Hepatocyte (in vitro differentiated cells): ENCODE measurements at regions not wholly inside any gene's neighbourhood (a gene's known extent, or its start where the extent isn't known, plus 50 kb on each side); places are given as distances from the start of the nearest gene placed in this dataset.

Source experiments
- DNase-seq: peaks from one replicate; pipeline ENCODE4 v3.0.0-alpha.2; 2016; ENCODE audit warnings: low spot score
- H2AFZ ChIP-seq: fragments of 200-600 bp; sonication (generic); 2 replicates; pipeline ENCODE4 v1.6.0; 2016; ENCODE audit warnings: antibody characterized with exemption, mild to moderate bottlenecking
- H3K27ac ChIP-seq: fragments of 200-600 bp; sonication (generic); 2 replicates; pipeline ENCODE4 v1.5.1; 2016; ENCODE audit warnings: mild to moderate bottlenecking
- H3K27me3 ChIP-seq: fragments of 200-600 bp; sonication (generic); 2 replicates; pipeline ENCODE4 v1.6.1; 2016
- H3K36me3 ChIP-seq: fragments of 200-600 bp; sonication (generic); replicated peaks from 2 replicates; pipeline ENCODE4 v1.5.1; 2016; ENCODE audit warnings: low read depth; ENCODE audit not compliant: insufficient read depth
- H3K4me1 ChIP-seq: fragments of 200-600 bp; sonication (generic); 2 replicates; pipeline ENCODE4 v1.5.1; 2016; ENCODE audit warnings: mild to moderate bottlenecking, moderate library complexity; ENCODE audit not compliant: insufficient read depth
- H3K4me2 ChIP-seq: fragments of 200-600 bp; sonication (generic); 2 replicates; pipeline ENCODE4 v1.6.0; 2016
- H3K4me3 ChIP-seq: fragments of 200-600 bp; sonication (generic); 2 replicates; pipeline ENCODE4 v1.5.1; 2016; ENCODE audit warnings: mild to moderate bottlenecking
- H3K79me2 ChIP-seq: fragments of 200-600 bp; sonication (generic); 2 replicates; pipeline ENCODE4 v1.6.0; 2017; ENCODE audit warnings: mild to moderate bottlenecking
- H3K9me2 ChIP-seq: fragments of 200-600 bp; sonication (generic); replicated peaks from 2 replicates; pipeline ENCODE4 v1.6.0; 2017; ENCODE audit warnings: mild to moderate bottlenecking; ENCODE audit not compliant: insufficient read depth
- H3K9me3 ChIP-seq: fragments of 200-600 bp; sonication (generic); 2 replicates; pipeline ENCODE4 v1.5.1; 2016; ENCODE audit warnings: low read depth, mild to moderate bottlenecking
- H4K20me1 ChIP-seq: fragments of 200-600 bp; sonication (generic); 2 replicates; pipeline ENCODE4 v1.6.0; 2016; ENCODE audit warnings: mild to moderate bottlenecking; ENCODE audit not compliant: insufficient read depth, poor library complexity, severe bottlenecking
- CTCF ChIP-seq: fragments of 200-600 bp; sonication (generic); IDR thresholded peaks from 2 replicates; pipeline ENCODE4 v1.5.1; 2016; ENCODE audit warnings: antibody characterized with exemption, mild to moderate bottlenecking; ENCODE audit not compliant: poor library complexity
- EZH2 ChIP-seq: fragments of 200-600 bp; sonication (generic); IDR thresholded peaks from 2 replicates; pipeline ENCODE4 v1.6.1; 2016; ENCODE audit warnings: antibody characterized with exemption, mild to moderate bottlenecking, borderline replicate concordance
- EZH2phosphoT487 ChIP-seq: fragments of 200-600 bp; sonication (generic); IDR thresholded peaks from one replicate; pipeline ENCODE4 v1.6.1; 2018; ENCODE audit warnings: antibody characterized with exemption, mild to moderate bottlenecking, low read depth, moderate library complexity; ENCODE audit not compliant: unreplicated experiment, severe bottlenecking
- WGBS: methylation state at CpG from one replicate; pipeline ENCODE4 v1.1.6; 2016; ENCODE audit warnings: low lambda C conversion rate; ENCODE audit errors: missing lambda C conversion rate; 5-methylcytosine and 5-hydroxymethylcytosine counted together

- H3K4me2 ChIP-seq: no peak overlapping the region
- H3K9me2 ChIP-seq: no peaks in the 10 kb centered on the region
- no peaks in the 10 kb centered on the region for H4K20me1 ChIP-seq
- H3K4me3 ChIP-seq: no peak overlapping the region
- H2AFZ ChIP-seq: no peak overlapping the region
- H3K79me2 ChIP-seq: no peaks in the 10 kb centered on the region
- no peaks in the 10 kb centered on the region for H3K27me3 ChIP-seq
- no peaks in the 10 kb centered on the region for H3K9me3 ChIP-seq
- DNase-seq: no peak
- 100% methylated on average over 2 of the region's 2 CpGs for WGBS
- no peaks in the 10 kb centered on the region for H3K36me3 ChIP-seq
- TF ChIP-seq EZH2: no peak
- TF ChIP-seq CTCF: no peak
- no peak for TF ChIP-seq EZH2phosphoT487
- H3K4me1 ChIP-seq: no peaks in the 10 kb centered on the region
- H3K27ac ChIP-seq: no peak overlapping the region
Observed at GRCh38 chr16:7132465-7132864, 200.2 kb upstream of the RBFOX1 start.

- 64% methylated on average over 5 of the region's 5 CpGs for WGBS
- DNase-seq: no peak
Observed at GRCh38 chr16:7124701-7125100, 207.9 kb upstream of the RBFOX1 start.

DNA sequence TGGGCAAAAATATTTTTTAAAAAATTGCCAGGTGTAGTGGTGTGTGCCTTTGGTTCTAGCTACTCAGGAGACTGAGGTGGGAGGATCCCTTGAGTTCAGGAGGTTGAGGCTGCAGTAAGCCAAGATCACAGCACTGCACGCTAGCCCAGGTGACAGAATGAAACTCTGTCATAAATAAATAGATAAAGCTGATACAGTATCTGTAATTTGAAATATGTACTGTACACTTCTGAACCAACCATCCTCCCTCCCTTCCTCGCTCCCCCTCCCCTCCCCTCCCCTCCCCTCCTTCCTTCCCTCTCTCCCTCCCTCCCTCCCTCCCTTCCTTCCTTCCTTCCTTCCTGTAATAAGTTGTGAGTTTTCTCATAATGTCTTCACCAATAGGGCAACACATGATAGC lies 208.4 kb upstream of the RBFOX1 start:
- no peak for TF ChIP-seq EZH2phosphoT487
- TF ChIP-seq CTCF: no peak
- no peak for TF ChIP-seq EZH2
- DNase-seq: no peak
- H4K20me1 ChIP-seq: no peaks in the 10 kb centered on the region
- peaks cover 3% of the 10 kb centered on the region for H3K27me3 ChIP-seq
- H3K27ac ChIP-seq: no peak overlapping the region
- no peak overlapping the region for H2AFZ ChIP-seq
- no peaks in the 10 kb centered on the region for H3K79me2 ChIP-seq
- 73% methylated on average over 1 of the region's 2 CpGs for WGBS
- H3K36me3 ChIP-seq: no peaks in the 10 kb centered on the region
- H3K4me2 ChIP-seq: no peak overlapping the region
- H3K4me3 ChIP-seq: no peak overlapping the region
- H3K9me3 ChIP-seq: no peaks in the 10 kb centered on the region
- no peaks in the 10 kb centered on the region for H3K9me2 ChIP-seq
- no peaks in the 10 kb centered on the region for H3K4me1 ChIP-seq

More at GRCh38 chr16:7124701-7125100, 207.9 kb upstream of the RBFOX1 start:
- Histone ChIP-seq H3K9me2 (no peaks in the 10 kb centered on the region), H3K36me3 (no peaks in the 10 kb centered on the region), H3K9me3 (no peaks in the 10 kb centered on the region), H3K27me3 (peaks cover 3% of the 10 kb centered on the region), H3K27ac (no peak overlapping the region), H3K79me2 (no peaks in the 10 kb centered on the region), H3K4me1 (no peaks in the 10 kb centered on the region), H3K4me3 (no peak overlapping the region), H4K20me1 (no peaks in the 10 kb centered on the region), H3K4me2 (no peak overlapping the region), H2AFZ (no peak overlapping the region)
- no peak for TF ChIP-seq CTCF
- no peak for TF ChIP-seq EZH2phosphoT487
- TF ChIP-seq EZH2: no peak

GRCh38 chr16:7116734-7117133 lies 215.9 kb upstream of the RBFOX1 start:
- 82% methylated on average over 3 of the region's 3 CpGs for WGBS
- H3K9me3 ChIP-seq: no peaks in the 10 kb centered on the region
- TF ChIP-seq CTCF: no peak
- no peak for TF ChIP-seq EZH2phosphoT487
- no peak for TF ChIP-seq EZH2

More at GRCh38 chr16:7116734-7117133, 215.9 kb upstream of the RBFOX1 start:
- H3K36me3 ChIP-seq: no peaks in the 10 kb centered on the region
- H3K9me2 ChIP-seq: no peaks in the 10 kb centered on the region
- no peak overlapping the region for H3K4me2 ChIP-seq
- H4K20me1 ChIP-seq: no peaks in the 10 kb centered on the region
- H2AFZ ChIP-seq: no peak overlapping the region
- no peak overlapping the region for H3K27ac ChIP-seq
- no peak overlapping the region for H3K4me3 ChIP-seq
- H3K4me1 ChIP-seq: no peaks in the 10 kb centered on the region
- H3K27me3 ChIP-seq: peaks cover 3% of the 10 kb centered on the region
- H3K79me2 ChIP-seq: no peaks in the 10 kb centered on the region
- no peak for DNase-seq
